ENCODE measurements at regions not wholly inside any gene's neighbourhood (a gene's known extent, or its start where the extent isn't known, plus 50 kb on each side); places are given as distances from the start of the nearest gene placed in this dataset.
"Not testable (repeated sequence)": the region's sequence is repeated elsewhere in the genome, so short reads cannot be mapped to it uniquely, and the experiment has no call there.

DNA sequence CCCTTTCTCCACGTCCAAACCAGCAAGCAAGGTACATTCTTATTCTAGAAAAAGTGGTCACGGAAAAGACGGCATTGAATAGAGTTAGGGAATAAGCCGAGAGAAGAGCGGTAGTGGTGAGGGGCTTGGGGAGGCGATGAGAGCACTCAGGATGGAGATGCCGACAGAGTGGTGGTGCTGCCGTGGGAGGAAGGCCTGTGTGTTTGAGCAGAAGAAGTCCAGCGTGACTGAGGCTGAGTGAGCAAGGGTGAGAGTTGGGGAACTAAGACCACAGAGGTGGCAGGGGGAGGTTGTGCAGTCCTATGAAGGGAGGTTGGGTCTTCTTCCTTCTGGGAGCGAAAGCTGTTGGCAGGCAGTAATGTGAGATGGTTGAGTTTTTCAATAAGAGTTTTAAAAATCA lies 252.3 kb downstream of the ABCC12 start:
- Histone ChIP-seq H3K9ac (ENCODE audit: low read length) (no peak overlapping the region), H3K27ac (ENCODE audit: low read length, poor library complexity, severe bottlenecking) (no peak overlapping the region), H3K79me1 (replicated peaks; ENCODE audit: low read length, poor library complexity, severe bottlenecking) (no peaks in the 10 kb centered on the region), H4K8ac (ENCODE audit: low read length) (no peak overlapping the region), H3K36me3 (ENCODE audit: control insufficient read depth in 1 of 2, insufficient read depth in 2 of 2, low read depth in 1 of 2, low read length in 2 of 2) (no peaks in the 10 kb centered on the region), H3K4me2 (ENCODE audit: low read length, poor library complexity, severe bottlenecking) (no peak overlapping the region), H2BK5ac (ENCODE audit: low read depth, low read length, poor library complexity, severe bottlenecking) (no peak overlapping the region), H2BK120ac (ENCODE audit: low read depth, low read length) (no peak overlapping the region), H2AK5ac (ENCODE audit: low read length, severe bottlenecking) (no peak overlapping the region), H3K27me3 (ENCODE audit: control insufficient read depth in 1 of 2, insufficient read depth in 1 of 2, low read length in 2 of 2) (no peaks in the 10 kb centered on the region), H4K91ac (ENCODE audit: low read length) (no peak overlapping the region), H3K4me3 (ENCODE audit: insufficient read depth in 1 of 2, low read depth in 1 of 2, low read length in 2 of 2) (no peak overlapping the region), H3K14ac (ENCODE audit: low read length in 2 of 2) (no peak overlapping the region), H3K4ac (ENCODE audit: low read depth in 1 of 2, low read length in 2 of 2) (no peak overlapping the region), H2AFZ (ENCODE audit: low read depth, low read length) (no peak overlapping the region), H3K18ac (ENCODE audit: low read depth in 1 of 2, low read length in 2 of 2) (no peak overlapping the region), H3K23ac (ENCODE audit: low read length in 2 of 2) (no peak overlapping the region), H3K4me1 (ENCODE audit: control insufficient read depth, insufficient read depth, low read depth, low read length) (no peaks in the 10 kb centered on the region), H2BK15ac (ENCODE audit: low read depth, poor library complexity, severe bottlenecking) (no peak overlapping the region), H2BK12ac (ENCODE audit: low read length in 2 of 2) (no peak overlapping the region), H3K9me3 (ENCODE audit: control insufficient read depth, low read length) (no peaks in the 10 kb centered on the region)
- no peak for DNase-seq
- 94% methylated on average over 9 of the region's 10 CpGs for WGBS

DNA sequence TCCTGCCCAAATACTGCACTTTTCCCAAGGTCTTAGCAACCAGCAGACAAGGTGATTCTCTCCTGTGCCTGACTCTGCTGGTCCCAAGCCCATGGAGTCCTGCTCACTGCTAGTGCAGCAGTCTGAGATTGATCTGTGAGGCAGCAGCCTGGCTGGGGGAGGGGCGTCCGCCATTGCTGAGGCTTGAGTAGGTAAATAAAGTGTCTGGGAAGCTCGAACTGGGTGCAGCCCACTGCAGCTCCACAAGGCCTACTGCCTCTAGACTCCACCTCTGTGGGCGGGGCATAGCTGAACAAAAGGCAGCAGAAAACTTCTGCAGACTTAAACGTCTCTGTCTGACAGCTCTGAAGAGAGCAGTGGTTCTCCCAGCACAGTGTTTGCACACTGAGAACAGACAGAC lies 258.7 kb downstream of the ABCC12 start:
- not testable (repeated sequence) for H3K4me2 ChIP-seq (ENCODE audit: low read length, poor library complexity, severe bottlenecking); H3K27ac ChIP-seq (ENCODE audit: low read length, poor library complexity, severe bottlenecking); H2BK15ac ChIP-seq (ENCODE audit: low read depth, poor library complexity, severe bottlenecking); H3K27me3 ChIP-seq (ENCODE audit: control insufficient read depth in 1 of 2, insufficient read depth in 1 of 2, low read length in 2 of 2); H3K23ac ChIP-seq (ENCODE audit: low read length in 2 of 2); H2BK5ac ChIP-seq (ENCODE audit: low read depth, low read length, poor library complexity, severe bottlenecking); H2AFZ ChIP-seq (ENCODE audit: low read depth, low read length); H3K9me3 ChIP-seq (ENCODE audit: control insufficient read depth, low read length); H3K36me3 ChIP-seq (ENCODE audit: control insufficient read depth in 1 of 2, insufficient read depth in 2 of 2, low read depth in 1 of 2, low read length in 2 of 2); DNase-seq; H4K91ac ChIP-seq (ENCODE audit: low read length); H2BK120ac ChIP-seq (ENCODE audit: low read depth, low read length); H2BK12ac ChIP-seq (ENCODE audit: low read length in 2 of 2); H3K9ac ChIP-seq (ENCODE audit: low read length); H3K14ac ChIP-seq (ENCODE audit: low read length in 2 of 2); H3K79me1 ChIP-seq (replicated peaks; ENCODE audit: low read length, poor library complexity, severe bottlenecking); H2AK5ac ChIP-seq (ENCODE audit: low read length, severe bottlenecking); H3K4me3 ChIP-seq (ENCODE audit: insufficient read depth in 1 of 2, low read depth in 1 of 2, low read length in 2 of 2); H3K4me1 ChIP-seq (ENCODE audit: control insufficient read depth, insufficient read depth, low read depth, low read length); H4K8ac ChIP-seq (ENCODE audit: low read length); H3K4ac ChIP-seq (ENCODE audit: low read depth in 1 of 2, low read length in 2 of 2)
- 53% methylated on average over 5 of the region's 5 CpGs for WGBS
- peak overlapping the region in 1 of 2 experiments; percentile 24 for H3K18ac ChIP-seq (ENCODE audit: low read depth in 1 of 2, low read length in 2 of 2)

DNA sequence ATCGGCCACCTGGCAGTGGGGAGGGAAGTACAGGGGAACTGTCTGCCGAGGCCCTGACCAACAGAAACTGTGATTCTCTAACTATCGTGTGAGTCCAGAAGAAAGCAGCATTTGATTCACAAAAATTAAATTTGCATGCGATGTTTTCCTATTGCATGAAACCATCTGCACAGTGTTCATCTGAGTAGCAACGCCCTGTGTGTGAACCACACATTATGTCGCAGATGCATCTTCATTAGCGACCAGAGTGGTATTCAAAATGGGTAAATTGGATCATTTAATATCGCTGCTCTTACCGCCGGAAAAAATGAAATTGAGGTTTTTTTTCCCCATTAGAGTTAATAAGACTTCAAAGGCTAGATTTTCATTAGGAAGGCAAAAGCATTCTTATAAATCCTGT lies 260.6 kb downstream of the ABCC12 start:
- Histone ChIP-seq H2AK5ac (ENCODE audit: low read length, severe bottlenecking) (no peak overlapping the region), H2BK120ac (ENCODE audit: low read depth, low read length) (no peak overlapping the region), H3K27ac (ENCODE audit: low read length, poor library complexity, severe bottlenecking) (no peak overlapping the region), H3K79me1 (replicated peaks; ENCODE audit: low read length, poor library complexity, severe bottlenecking) (no peaks in the 10 kb centered on the region), H2AFZ (ENCODE audit: low read depth, low read length) (no peak overlapping the region), H3K27me3 (ENCODE audit: control insufficient read depth in 1 of 2, insufficient read depth in 1 of 2, low read length in 2 of 2) (no peaks in the 10 kb centered on the region), H3K4me2 (ENCODE audit: low read length, poor library complexity, severe bottlenecking) (no peak overlapping the region), H3K14ac (ENCODE audit: low read length in 2 of 2) (no peak overlapping the region), H3K9me3 (ENCODE audit: control insufficient read depth, low read length) (peaks cover 4% of the 10 kb centered on the region), H2BK5ac (ENCODE audit: low read depth, low read length, poor library complexity, severe bottlenecking) (no peak overlapping the region), H3K4me1 (ENCODE audit: control insufficient read depth, insufficient read depth, low read depth, low read length) (no peaks in the 10 kb centered on the region), H3K9ac (ENCODE audit: low read length) (no peak overlapping the region), H4K91ac (ENCODE audit: low read length) (no peak overlapping the region), H2BK12ac (ENCODE audit: low read length in 2 of 2) (peak overlapping the region in 1 of 2 experiments; percentile 83), H3K23ac (ENCODE audit: low read length in 2 of 2) (no peak overlapping the region), H3K18ac (ENCODE audit: low read depth in 1 of 2, low read length in 2 of 2) (no peak overlapping the region), H4K8ac (ENCODE audit: low read length) (no peak overlapping the region), H2BK15ac (ENCODE audit: low read depth, poor library complexity, severe bottlenecking) (no peak overlapping the region), H3K36me3 (ENCODE audit: control insufficient read depth in 1 of 2, insufficient read depth in 2 of 2, low read depth in 1 of 2, low read length in 2 of 2) (no peaks in the 10 kb centered on the region), H3K4me3 (ENCODE audit: insufficient read depth in 1 of 2, low read depth in 1 of 2, low read length in 2 of 2) (no peak overlapping the region), H3K4ac (ENCODE audit: low read depth in 1 of 2, low read length in 2 of 2) (no peak overlapping the region)
- 94% methylated on average over 10 of the region's 10 CpGs for WGBS
- no peak for DNase-seq

DNA sequence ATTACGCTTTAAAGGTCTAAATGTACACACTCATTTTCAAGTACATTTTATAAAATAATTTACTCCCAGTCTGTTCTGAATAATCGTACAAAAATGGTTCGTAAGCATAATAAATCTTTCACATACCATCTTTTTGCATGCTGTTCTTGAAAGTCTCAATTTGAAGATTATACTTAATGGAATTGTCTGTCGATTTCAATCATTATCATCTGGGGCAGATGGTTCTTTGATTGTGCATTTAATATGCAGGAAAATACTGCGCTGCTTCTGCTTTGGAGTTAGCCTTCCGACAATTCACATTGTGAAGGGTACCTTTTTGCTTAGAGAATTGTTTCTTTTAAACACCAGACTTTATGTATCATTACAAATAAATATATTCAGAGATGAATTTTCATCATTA lies 262.8 kb downstream of the ABCC12 start:
- H3K79me1 ChIP-seq (replicated peaks; ENCODE audit: low read length, poor library complexity, severe bottlenecking) = no peaks in the 10 kb centered on the region

More for the DNA sequence above, 262.8 kb downstream of the ABCC12 start:
- H3K36me3 ChIP-seq (ENCODE audit: control insufficient read depth in 1 of 2, insufficient read depth in 2 of 2, low read depth in 1 of 2, low read length in 2 of 2) = no peaks in the 10 kb centered on the region
- no peak overlapping the region for H3K4me3 ChIP-seq (ENCODE audit: insufficient read depth in 1 of 2, low read depth in 1 of 2, low read length in 2 of 2)
- H2AK5ac ChIP-seq (ENCODE audit: low read length, severe bottlenecking) = no peak overlapping the region
- no peak for DNase-seq
- H2BK15ac ChIP-seq (ENCODE audit: low read depth, poor library complexity, severe bottlenecking) = no peak overlapping the region
- H3K4ac ChIP-seq (ENCODE audit: low read depth in 1 of 2, low read length in 2 of 2) = no peak overlapping the region
- H4K91ac ChIP-seq (ENCODE audit: low read length) = no peak overlapping the region
- H3K27me3 ChIP-seq (ENCODE audit: control insufficient read depth in 1 of 2, insufficient read depth in 1 of 2, low read length in 2 of 2) = peaks cover 0 to 7% of the 10 kb centered on the region in 2 experiments
- H3K18ac ChIP-seq (ENCODE audit: low read depth in 1 of 2, low read length in 2 of 2) = no peak overlapping the region
- H2BK120ac ChIP-seq (ENCODE audit: low read depth, low read length) = no peak overlapping the region
- peaks cover 2% of the 10 kb centered on the region for H3K4me1 ChIP-seq (ENCODE audit: control insufficient read depth, insufficient read depth, low read depth, low read length)
- no peak overlapping the region for H3K9ac ChIP-seq (ENCODE audit: low read length)
- no peak overlapping the region for H2BK5ac ChIP-seq (ENCODE audit: low read depth, low read length, poor library complexity, severe bottlenecking)
- H3K4me2 ChIP-seq (ENCODE audit: low read length, poor library complexity, severe bottlenecking) = no peak overlapping the region
- H4K8ac ChIP-seq (ENCODE audit: low read length) = no peak overlapping the region
- no peak overlapping the region for H3K14ac ChIP-seq (ENCODE audit: low read length in 2 of 2)
- H2AFZ ChIP-seq (ENCODE audit: low read depth, low read length) = no peak overlapping the region
- no peak overlapping the region for H3K23ac ChIP-seq (ENCODE audit: low read length in 2 of 2)
- no peak overlapping the region for H2BK12ac ChIP-seq (ENCODE audit: low read length in 2 of 2)
- WGBS = 93% methylated on average over 4 of the region's 6 CpGs
- H3K9me3 ChIP-seq (ENCODE audit: control insufficient read depth, low read length) = peaks cover 4% of the 10 kb centered on the region
- no peak overlapping the region for H3K27ac ChIP-seq (ENCODE audit: low read length, poor library complexity, severe bottlenecking)

Data from mesenchymal stem cell (in vitro differentiated cells and primary cell).